CD4-positive, alpha-beta T cell treated with Interleukin-21 for 1 hour (primary cell): ENCODE measurements at regions not wholly inside any gene's neighbourhood (a gene's known extent, or its start where the extent isn't known, plus 50 kb on each side); places are given as distances from the start of the nearest gene placed in this dataset.

ENCODE experiments used
- DNase-seq: peaks from one replicate; pipeline ENCODE4 v3.0.0-alpha.2; 2020

DNA sequence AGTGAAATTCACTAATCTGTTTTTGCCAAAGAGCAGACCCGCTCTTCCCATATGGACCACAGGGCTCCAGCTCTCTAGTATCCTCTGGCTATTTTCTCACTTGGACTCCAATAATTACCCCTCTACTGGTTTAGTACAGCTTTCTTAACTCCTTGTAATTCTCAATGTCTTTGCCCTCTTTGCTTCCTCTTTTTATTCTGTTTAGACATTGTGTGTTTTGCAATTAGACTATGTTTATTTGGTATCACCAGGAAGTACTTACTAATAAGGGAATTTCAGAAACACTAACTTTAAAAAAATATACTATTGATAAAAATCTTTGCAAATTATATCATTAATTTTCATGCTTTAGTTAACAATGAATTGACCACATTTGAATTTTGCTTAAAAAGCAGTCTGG is 111.6 kb upstream of the OBI1 start:
- DNase-seq, result no peak

DNA sequence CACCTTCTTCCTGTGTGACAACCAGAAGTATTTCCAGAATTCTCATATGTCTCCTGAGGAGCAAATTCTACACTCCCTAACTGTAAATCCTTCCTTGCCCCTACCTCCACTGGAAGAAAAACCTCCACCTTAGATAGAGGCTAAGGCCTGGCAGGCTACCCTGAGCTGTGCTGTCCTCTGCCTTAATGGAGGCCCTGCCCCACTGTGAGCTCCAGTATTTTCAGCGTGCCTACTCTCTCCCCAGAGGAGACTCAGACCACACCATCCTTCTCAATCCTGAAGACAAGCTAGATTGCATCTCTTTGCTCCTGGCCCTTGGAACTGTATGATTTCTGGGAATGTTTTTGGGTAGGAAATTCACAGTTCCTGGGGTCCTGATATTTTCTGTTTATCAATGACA is 110.0 kb upstream of the OBI1 start:
- no peak for DNase-seq

DNA sequence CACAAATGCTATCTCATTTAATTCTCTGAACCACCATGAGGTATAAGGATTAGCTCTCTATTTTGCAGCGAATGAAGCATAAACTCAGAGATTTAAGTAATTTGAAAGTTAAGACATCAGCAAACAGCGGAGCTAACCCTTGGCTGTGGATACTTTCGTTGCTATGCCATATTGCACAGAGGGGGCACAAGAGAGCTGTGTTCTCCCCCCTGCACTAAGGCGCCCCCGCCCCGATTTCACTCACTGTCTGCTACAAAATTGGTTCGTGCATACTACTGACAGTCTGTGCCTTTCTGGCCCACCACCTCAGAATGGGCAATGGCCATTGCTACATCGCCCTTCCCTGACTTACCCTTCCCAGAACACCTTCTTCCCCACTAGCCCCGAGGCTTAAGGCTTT is 105.7 kb upstream of the OBI1 start:
- no peak for DNase-seq

- no peak for DNase-seq
Observed at GRCh38 chr13:78762825-78763224, 103.9 kb upstream of the OBI1 start.

DNA sequence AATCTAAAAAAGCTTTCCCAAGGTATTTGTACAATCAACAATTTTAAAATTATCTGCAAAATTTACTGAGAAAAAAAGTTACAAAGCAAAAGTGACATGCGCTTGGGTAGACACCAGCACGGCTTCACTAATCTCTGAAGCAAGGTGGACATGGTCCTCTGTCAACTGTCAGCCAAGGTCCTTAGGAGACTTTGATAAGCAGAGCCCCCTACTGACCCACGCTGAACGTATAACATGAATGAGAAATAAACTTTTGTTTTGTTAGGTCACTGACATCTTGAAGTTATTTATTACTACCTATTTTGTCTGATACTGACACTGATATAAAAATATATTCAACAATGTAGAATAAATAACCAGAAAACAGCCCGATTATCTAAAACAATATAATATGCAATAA is 100.7 kb upstream of the OBI1 start:
- DNase-seq, result no peak

DNA sequence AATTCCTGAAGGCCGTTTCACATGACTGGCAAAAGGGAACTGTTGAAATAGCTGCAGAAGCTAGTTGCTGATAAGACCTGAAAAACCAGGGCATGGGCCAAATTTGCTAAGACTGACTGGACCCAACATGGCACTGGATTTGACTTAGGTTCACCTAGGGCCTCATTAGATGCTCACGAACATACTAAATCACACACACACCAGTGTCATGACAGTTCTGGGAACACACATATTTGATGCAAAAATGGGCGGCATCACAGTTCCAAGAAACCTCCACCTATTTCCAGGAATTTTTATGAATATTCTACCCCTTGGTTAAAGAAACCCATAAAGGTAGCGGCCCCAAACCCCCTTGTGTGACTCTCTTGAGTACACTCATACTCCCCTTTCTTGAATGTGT is 99.6 kb upstream of the OBI1 start:
- DNase-seq, result no peak

- DNase-seq, result no peak
Observed at GRCh38 chr13:78753435-78753834, 94.5 kb upstream of the OBI1 start.

GRCh38 chr13:78750735-78751134 is 91.8 kb upstream of the OBI1 start:
- no peak for DNase-seq

DNA sequence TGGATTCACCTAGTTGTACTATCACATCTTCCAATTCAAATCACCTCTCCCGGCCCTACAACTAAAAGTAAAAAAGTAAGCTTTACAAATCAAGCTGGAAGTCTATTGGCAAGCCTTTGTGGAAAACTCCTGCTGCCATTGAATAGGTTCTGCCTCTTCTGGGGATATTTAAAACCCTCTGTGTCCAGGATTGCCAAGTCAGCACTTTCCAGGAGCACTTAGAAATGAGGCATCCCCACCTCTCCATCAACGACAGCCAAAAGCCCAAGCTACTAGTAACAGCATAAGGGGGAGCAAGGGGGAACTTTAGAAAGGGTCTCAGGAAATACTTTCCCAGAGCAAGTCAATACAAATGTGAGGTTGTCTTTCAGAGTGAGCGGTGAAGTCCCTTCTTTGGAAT is 85.0 kb upstream of the OBI1 start:
- no peak for DNase-seq

DNA sequence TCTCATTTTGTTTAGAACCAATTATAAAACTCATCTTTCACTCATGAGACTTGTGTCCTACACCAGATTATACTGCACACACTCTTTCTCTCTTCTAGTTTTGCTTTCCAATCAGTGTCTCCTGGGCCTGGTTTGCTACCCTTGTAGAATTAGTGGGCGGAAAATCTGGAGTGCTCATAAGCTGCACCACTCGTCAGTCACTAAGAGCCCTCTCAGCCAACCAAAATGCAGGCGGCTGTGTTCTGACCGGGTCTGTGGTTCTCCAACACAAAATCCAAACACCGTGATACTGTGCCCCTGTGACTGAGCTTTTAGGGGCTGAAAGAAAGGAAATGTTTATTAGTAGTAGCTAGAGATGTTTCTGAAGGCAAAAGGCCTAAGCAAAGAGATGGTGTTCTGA is 83.7 kb upstream of the OBI1 start:
- DNase-seq, result no peak

DNA sequence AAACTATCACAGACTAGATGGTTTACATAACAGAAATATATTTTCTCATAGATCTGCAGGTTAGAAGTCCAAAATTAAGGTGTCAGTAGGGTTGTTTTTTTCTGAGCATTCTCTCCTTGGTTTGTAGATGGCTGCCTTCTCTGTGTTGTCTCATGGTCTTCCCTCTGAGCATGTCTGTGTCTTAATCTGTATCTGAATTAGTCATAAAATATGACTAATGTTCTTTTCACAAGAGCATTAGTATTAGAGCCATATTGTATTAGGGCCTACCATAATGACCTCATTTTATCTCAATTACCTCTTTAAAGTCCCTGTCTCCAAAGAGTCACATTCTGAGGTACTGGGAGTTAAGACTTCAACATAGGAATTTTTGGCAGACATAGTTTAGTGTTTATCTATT is 77.2 kb upstream of the OBI1 start:
- no peak for DNase-seq

- no peak for DNase-seq
Observed at GRCh38 chr13:78732445-78733017, 73.6 kb upstream of the OBI1 start.

DNA sequence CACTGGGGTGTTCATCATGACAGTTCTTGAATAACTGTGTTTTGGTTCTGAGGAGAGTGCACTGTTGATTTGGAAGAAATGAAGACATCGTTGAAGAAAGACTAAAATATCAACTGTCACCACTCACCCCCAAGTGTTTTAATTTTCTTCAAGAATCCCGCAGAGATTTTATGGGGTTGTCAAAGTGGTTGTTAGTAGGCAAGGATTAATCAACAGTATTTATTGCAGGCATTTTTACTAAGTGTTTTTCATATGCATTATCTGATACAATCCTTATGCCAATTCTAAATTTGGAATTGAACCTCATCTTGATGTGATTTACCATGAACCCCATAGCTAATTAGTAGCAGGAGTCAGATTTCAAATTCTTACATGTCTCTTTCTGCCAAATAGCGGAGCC is 63.7 kb upstream of the OBI1 start:
- no peak for DNase-seq

GRCh38 chr13:78719367-78719766 is 60.4 kb upstream of the OBI1 start:
- no peak for DNase-seq

GRCh38 chr13:78714717-78715116 is 55.8 kb upstream of the OBI1 start:
- no peak for DNase-seq

- DNase-seq, result no peak
Observed at GRCh38 chr13:78712831-78713230, 53.9 kb upstream of the OBI1 start.

DNA sequence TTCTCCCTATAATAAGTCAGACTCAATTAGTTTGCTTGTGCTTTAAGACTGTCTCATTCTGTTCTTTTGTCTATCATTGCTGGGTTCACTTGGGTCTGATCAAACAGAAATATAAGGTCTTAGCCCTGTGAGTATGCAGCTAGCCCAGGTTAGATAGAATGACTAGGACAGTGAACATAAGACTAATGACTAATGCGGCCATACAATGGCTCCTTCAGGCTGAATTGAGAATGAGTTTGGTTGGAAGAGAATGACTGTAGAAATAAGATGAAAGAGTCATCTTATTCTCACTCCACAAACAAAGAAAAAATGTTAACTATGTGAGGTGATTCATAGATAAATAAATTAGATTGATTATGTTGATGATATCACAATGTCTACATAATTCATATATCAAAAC is 50.1 kb upstream of the OBI1 start:
- DNase-seq, result no peak
